ENCODE measurements at regions not wholly inside any gene's neighbourhood (a gene's known extent, or its start where the extent isn't known, plus 50 kb on each side); places are given as distances from the start of the nearest gene placed in this dataset.

DNA sequence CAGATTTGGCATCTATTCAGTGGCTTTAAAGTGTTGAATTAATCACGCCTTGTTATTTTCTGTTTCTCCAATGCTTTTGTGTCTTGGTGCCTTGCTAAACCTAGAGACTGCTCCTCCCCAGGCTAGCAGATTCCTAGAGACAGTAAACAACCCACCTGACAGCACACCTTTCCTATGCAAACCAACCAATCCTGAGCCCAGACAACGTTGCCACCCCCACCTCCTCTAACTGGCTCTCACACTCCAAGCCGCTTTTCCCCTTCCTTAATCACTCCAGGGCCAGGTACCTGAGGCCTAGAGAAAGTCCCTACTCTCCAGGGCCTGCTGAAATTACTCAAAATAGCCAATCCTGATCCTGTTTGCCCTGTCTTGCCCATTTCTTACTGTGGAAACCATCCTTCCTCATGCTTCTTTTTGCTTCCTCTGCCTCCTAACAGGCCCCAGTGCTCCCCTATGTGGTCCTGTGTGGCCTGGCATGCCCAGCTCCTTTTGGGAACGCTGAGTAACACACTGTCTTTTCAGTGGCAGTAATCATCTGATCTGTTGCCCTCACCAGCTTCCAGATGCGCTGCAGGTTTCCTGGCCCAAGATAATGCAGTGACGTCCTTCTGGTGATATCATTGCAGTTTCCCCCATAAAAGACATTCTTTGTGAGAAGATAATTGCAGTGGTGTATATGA is 53.4 kb downstream of the GAS1 start:
- Mint-ChIP-seq H3K9me3 (no peaks in the 10 kb centered on the region), H3K4me3 (no peak overlapping the region), H3K4me1 (ENCODE audit: low read depth) (no peaks in the 10 kb centered on the region), H3K27me3 (peaks cover 10% of the 10 kb centered on the region), H3K27ac (no peak overlapping the region), H3K36me3 (ENCODE audit: low read depth) (no peaks in the 10 kb centered on the region)

DNA sequence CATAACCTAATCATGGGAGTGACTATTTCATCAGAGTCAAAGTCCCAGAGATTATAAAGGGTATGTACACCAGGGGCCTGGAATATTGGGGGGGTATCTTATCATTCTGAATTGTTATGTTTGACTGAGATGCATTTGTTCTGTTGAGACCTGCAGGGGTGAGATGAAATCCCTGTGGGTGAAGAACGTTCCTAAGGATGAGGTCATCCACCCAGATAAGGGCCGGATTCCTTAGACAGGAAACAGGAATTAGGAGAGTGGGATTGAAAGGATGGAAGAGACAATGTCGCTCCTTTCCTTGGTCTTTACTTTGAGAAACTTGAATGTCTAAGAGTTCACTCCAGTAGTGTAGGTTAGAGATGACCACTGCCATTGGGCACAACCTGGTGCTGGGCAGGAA is 54.7 kb downstream of the GAS1 start:
- peaks cover 10% of the 10 kb centered on the region for H3K27me3 Mint-ChIP-seq
- H3K4me1 Mint-ChIP-seq (ENCODE audit: low read depth): no peaks in the 10 kb centered on the region
- no peaks in the 10 kb centered on the region for H3K9me3 Mint-ChIP-seq
- no peak overlapping the region for H3K27ac Mint-ChIP-seq
- H3K4me3 Mint-ChIP-seq: no peak overlapping the region
- H3K36me3 Mint-ChIP-seq (ENCODE audit: low read depth): no peaks in the 10 kb centered on the region

DNA sequence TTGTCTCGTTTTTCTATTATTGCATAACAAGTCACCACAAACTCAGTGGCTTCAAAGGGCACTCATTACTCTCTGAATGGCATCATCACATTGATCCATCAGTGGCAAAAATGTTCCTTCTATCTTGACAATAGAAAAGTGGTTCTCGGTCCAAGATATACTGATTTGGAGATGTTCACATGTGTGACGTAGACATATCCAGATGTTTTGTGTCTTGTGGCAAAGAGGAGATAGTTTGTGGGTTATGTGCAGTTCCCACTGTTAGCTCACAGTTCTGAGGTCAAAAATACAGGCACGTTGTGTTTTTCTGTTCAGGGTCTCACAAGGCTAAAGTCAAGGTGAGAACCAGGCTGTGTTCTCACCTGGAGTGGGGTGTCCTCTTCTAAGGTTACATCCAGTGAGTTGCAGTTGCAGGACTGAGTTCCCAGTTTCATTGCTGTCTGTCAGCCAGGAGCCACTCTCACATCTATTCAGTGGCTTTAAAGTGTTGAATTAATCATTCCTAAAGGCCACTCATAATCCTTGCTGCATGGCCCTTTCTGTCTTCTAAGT is 55.3 kb downstream of the GAS1 start:
- Mint-ChIP-seq H3K9me3 (no peaks in the 10 kb centered on the region), H3K27me3 (peaks cover 7% of the 10 kb centered on the region), H3K4me1 (ENCODE audit: low read depth) (no peaks in the 10 kb centered on the region)

GRCh38 chr9:86891091-86891490 is 56.2 kb downstream of the GAS1 start:
- Mint-ChIP-seq H3K9me3 (no peaks in the 10 kb centered on the region), H3K36me3 (ENCODE audit: low read depth) (no peaks in the 10 kb centered on the region), H3K27ac (no peak overlapping the region), H3K4me1 (ENCODE audit: low read depth) (no peaks in the 10 kb centered on the region), H3K4me3 (no peak overlapping the region), H3K27me3 (peaks cover 9% of the 10 kb centered on the region)

More for the DNA sequence above, 55.3 kb downstream of the GAS1 start:
- H3K27ac Mint-ChIP-seq: no peak overlapping the region
- no peak overlapping the region for H3K4me3 Mint-ChIP-seq
- H3K36me3 Mint-ChIP-seq (ENCODE audit: low read depth): no peaks in the 10 kb centered on the region

- no peak overlapping the region for H3K27ac Mint-ChIP-seq
- H3K36me3 Mint-ChIP-seq (ENCODE audit: low read depth): no peaks in the 10 kb centered on the region
- H3K4me3 Mint-ChIP-seq: no peak overlapping the region
- no peaks in the 10 kb centered on the region for H3K4me1 Mint-ChIP-seq (ENCODE audit: low read depth)
- H3K9me3 Mint-ChIP-seq: no peaks in the 10 kb centered on the region
- H3K27me3 Mint-ChIP-seq: peaks cover 13% of the 10 kb centered on the region
These were observed 62.1 kb downstream of the GAS1 start for GRCh38 chr9:86885232-86885631.

DNA sequence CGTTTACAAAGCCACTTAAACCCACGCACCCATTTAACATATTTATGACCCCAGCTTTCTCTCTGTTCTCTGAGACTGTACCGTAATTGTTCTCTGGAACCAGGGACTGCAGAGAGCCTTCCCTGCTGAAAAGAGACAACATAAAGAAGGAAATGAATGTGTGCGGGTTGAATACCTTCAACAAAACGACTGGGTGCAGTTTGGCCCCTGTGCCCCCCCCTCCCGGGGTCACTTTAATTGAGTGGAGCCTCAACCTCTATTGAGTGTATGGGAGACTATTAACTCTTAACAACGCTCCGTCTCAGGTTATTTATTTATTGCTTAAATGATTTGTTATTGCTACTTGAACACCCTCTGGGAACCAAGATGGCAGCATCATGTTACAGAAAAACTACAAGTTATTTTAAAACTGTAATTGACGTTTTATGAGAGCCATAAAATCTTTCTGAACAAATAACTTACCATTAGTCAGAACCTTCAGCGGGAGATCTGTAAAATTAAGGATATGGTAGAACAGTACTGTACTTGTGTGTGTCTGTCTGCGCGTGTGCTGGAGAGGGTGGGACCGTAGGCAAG is 70.6 kb downstream of the GAS1 start:
- Mint-ChIP-seq H3K4me1 (ENCODE audit: low read depth) (no peaks in the 10 kb centered on the region), H3K9me3 (peaks cover 6% of the 10 kb centered on the region), H3K4me3 (no peak overlapping the region), H3K27me3 (peaks cover 17% of the 10 kb centered on the region), H3K36me3 (ENCODE audit: low read depth) (no peaks in the 10 kb centered on the region), H3K27ac (no peak overlapping the region)

GRCh38 chr9:86868616-86869015 is 78.7 kb downstream of the GAS1 start:
- Mint-ChIP-seq H3K36me3 (ENCODE audit: low read depth) (no peaks in the 10 kb centered on the region), H3K4me3 (no peak overlapping the region), H3K9me3 (peaks cover 6% of the 10 kb centered on the region), H3K27ac (no peak overlapping the region), H3K27me3 (peaks cover 27% of the 10 kb centered on the region), H3K4me1 (ENCODE audit: low read depth) (no peaks in the 10 kb centered on the region)

- Mint-ChIP-seq H3K4me1 (ENCODE audit: low read depth) (no peaks in the 10 kb centered on the region), H3K27me3 (peaks cover 24% of the 10 kb centered on the region), H3K9me3 (peaks cover 3% of the 10 kb centered on the region), H3K4me3 (no peak overlapping the region), H3K27ac (no peak overlapping the region), H3K36me3 (ENCODE audit: low read depth) (no peaks in the 10 kb centered on the region)
These were observed 79.4 kb downstream of the GAS1 start for GRCh38 chr9:86867804-86868313.

DNA sequence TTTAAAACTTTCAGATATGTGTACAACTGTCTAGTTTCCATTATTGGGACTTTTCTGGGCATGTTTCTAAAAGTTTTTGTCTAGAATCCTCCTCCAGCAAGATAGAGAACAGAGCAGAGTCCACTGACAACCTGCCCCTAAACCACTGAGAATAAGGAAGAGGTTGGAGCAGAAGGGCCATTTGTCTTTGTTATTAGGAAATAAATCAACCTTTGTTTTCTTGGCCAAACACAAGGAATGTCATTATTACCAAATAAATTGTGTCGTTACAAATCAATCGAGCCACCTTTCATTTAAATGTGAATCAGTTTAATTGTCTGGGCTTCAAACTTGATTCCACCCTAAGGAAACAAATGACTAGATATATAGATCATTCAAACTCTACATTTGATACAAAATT is 81.4 kb downstream of the GAS1 start:
- H3K9me3 Mint-ChIP-seq: no peaks in the 10 kb centered on the region
- no peaks in the 10 kb centered on the region for H3K36me3 Mint-ChIP-seq (ENCODE audit: low read depth)
- no peak overlapping the region for H3K4me3 Mint-ChIP-seq
- no peak overlapping the region for H3K27ac Mint-ChIP-seq
- H3K4me1 Mint-ChIP-seq (ENCODE audit: low read depth): no peaks in the 10 kb centered on the region
- peaks cover 19% of the 10 kb centered on the region for H3K27me3 Mint-ChIP-seq

- Mint-ChIP-seq H3K36me3 (ENCODE audit: low read depth) (no peaks in the 10 kb centered on the region), H3K27ac (no peak overlapping the region), H3K4me3 (no peak overlapping the region), H3K9me3 (peaks cover 4% of the 10 kb centered on the region), H3K4me1 (ENCODE audit: low read depth) (no peaks in the 10 kb centered on the region), H3K27me3 (peaks cover 7% of the 10 kb centered on the region)
These were observed 87.3 kb downstream of the GAS1 start for GRCh38 chr9:86860006-86860405.

DNA sequence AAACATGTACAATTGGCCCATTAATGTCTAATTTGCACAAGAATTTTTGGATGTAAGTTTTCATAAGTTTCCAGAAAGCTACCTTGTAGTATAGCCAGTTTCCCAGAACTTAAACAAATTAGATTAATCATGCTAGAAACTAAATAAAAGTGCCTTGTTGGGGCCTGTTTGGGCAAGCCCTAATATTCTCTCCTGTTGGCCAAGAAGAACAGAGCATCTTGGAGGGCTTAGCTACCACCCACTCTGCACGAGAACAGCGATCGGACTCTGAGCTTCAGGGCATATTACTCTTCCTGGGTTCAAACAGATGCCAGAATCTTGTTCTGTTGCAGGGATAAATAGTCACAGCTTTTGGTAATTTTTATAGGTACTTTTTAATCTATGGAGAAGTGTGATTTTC is 88.2 kb downstream of the GAS1 start:
- Mint-ChIP-seq H3K4me1 (ENCODE audit: low read depth) (no peaks in the 10 kb centered on the region), H3K36me3 (ENCODE audit: low read depth) (no peaks in the 10 kb centered on the region), H3K27ac (no peak overlapping the region), H3K4me3 (no peak overlapping the region), H3K9me3 (peaks cover 4% of the 10 kb centered on the region), H3K27me3 (peaks cover 6% of the 10 kb centered on the region)

- H3K36me3 Mint-ChIP-seq (ENCODE audit: low read depth): no peaks in the 10 kb centered on the region
- no peak overlapping the region for H3K27ac Mint-ChIP-seq
- peaks cover 10% of the 10 kb centered on the region for H3K27me3 Mint-ChIP-seq
- H3K4me3 Mint-ChIP-seq: no peak overlapping the region
- H3K4me1 Mint-ChIP-seq (ENCODE audit: low read depth): no peaks in the 10 kb centered on the region
- peaks cover 4% of the 10 kb centered on the region for H3K9me3 Mint-ChIP-seq
These were observed 89.3 kb downstream of the GAS1 start for GRCh38 chr9:86858009-86858408.

DNA sequence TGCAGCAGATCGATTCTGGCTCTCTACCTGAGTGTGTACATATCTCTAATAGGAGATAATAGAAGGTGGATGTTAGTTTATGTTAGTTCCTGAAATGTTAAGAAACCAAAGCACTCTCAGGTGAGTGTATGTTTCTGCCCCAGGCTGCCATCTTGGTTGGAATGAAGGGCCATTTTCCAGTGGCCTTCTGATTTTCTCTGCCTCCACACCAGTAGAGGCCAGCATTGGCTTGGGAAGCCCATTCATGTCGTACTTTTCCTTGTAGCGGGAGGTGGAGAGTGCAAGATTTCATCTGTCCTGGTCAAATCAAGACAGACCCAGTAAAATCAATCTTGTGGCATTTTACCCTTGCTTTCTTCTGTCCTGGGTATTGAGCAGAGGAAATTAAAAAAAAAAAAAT is 91.0 kb downstream of the GAS1 start:
- Mint-ChIP-seq H3K4me1 (ENCODE audit: low read depth) (no peaks in the 10 kb centered on the region), H3K36me3 (ENCODE audit: low read depth) (no peaks in the 10 kb centered on the region), H3K27me3 (peaks cover 10% of the 10 kb centered on the region)

GRCh38 chr9:86854898-86855523 is 92.3 kb downstream of the GAS1 start:
- Mint-ChIP-seq H3K27ac (no peak overlapping the region), H3K27me3 (peaks cover 17% of the 10 kb centered on the region)

More for the DNA sequence above, 91.0 kb downstream of the GAS1 start:
- peaks cover 4% of the 10 kb centered on the region for H3K9me3 Mint-ChIP-seq
- no peak overlapping the region for H3K27ac Mint-ChIP-seq
- no peak overlapping the region for H3K4me3 Mint-ChIP-seq

GRCh38 chr9:86846656-86847055 is 100.7 kb downstream of the GAS1 start:
- Mint-ChIP-seq H3K4me1 (ENCODE audit: low read depth) (no peaks in the 10 kb centered on the region), H3K27me3 (peaks cover 7% of the 10 kb centered on the region), H3K36me3 (ENCODE audit: low read depth) (no peaks in the 10 kb centered on the region), H3K4me3 (no peak overlapping the region), H3K27ac (no peak overlapping the region), H3K9me3 (peaks cover 4% of the 10 kb centered on the region)

More at GRCh38 chr9:86854898-86855523, 92.3 kb downstream of the GAS1 start:
- Mint-ChIP-seq H3K4me1 (ENCODE audit: low read depth) (no peaks in the 10 kb centered on the region), H3K4me3 (no peak overlapping the region), H3K36me3 (ENCODE audit: low read depth) (no peaks in the 10 kb centered on the region), H3K9me3 (peaks cover 4% of the 10 kb centered on the region)
